Activated T-cell treated with anti-CD3 and anti-CD28 coated beads, Interleukin-2, amount 50 U/mL, for 72 hours (primary cell): ENCODE measurements at regions not wholly inside any gene's neighbourhood (a gene's known extent, or its start where the extent isn't known, plus 50 kb on each side); places are given as distances from the start of the nearest gene placed in this dataset.

Experiments
- ATAC-seq, 2 donors: fragments of 150-1000 bp; cut with Tn5 transposase; replicated peaks in 1 of 2; 2 replicates each; pipeline ENCODE4 v1.10.0; 2021; ENCODE audit warnings: moderate library complexity in 2 of 2, mild to moderate bottlenecking in 1 of 2
- DNase-seq, 2 donors: peaks; one replicate each; pipeline ENCODE4 v3.0.0; 2021 to 2022; ENCODE audit warnings: mixed read lengths in 1 of 2
- H3K27ac Mint-ChIP-seq: one replicate; pipeline ENCODE4 v1.8.0; 2022; ENCODE audit warnings: mild to moderate bottlenecking, moderate library complexity, mixed read lengths
- H3K27me3 Mint-ChIP-seq: one replicate; pipeline ENCODE4 v1.8.0; 2022; ENCODE audit warnings: low read depth, mixed read lengths
- H3K36me3 Mint-ChIP-seq, 2 donors: one replicate each; pipeline ENCODE4 v1.8.0; 2022; ENCODE audit warnings: mixed read lengths in 2 of 2, mild to moderate bottlenecking in 1 of 2; ENCODE audit not compliant: insufficient read depth in 2 of 2
- H3K4me1 Mint-ChIP-seq: one replicate; pipeline ENCODE4 v1.8.0; 2022; ENCODE audit warnings: low read depth, mixed read lengths
- H3K4me3 Mint-ChIP-seq, 2 donors: one replicate each; pipeline ENCODE4 v1.8.0; 2022; ENCODE audit warnings: mild to moderate bottlenecking in 2 of 2, mixed read lengths in 2 of 2, moderate library complexity in 2 of 2
- H3K9me3 Mint-ChIP-seq, 2 donors: one replicate each; pipeline ENCODE4 v1.8.0; 2022; ENCODE audit warnings: mixed read lengths in 2 of 2

GRCh38 chr6:139640448-139640847, 266.0 kb upstream of the CITED2 start:
- H3K36me3 Mint-ChIP-seq: no peaks in the 10 kb centered on the region
- peaks cover 28% of the 10 kb centered on the region for H3K27me3 Mint-ChIP-seq
- no peaks in the 10 kb centered on the region for H3K4me1 Mint-ChIP-seq
- no peak overlapping the region for H3K27ac Mint-ChIP-seq
- ATAC-seq (no peak), DNase-seq (no peak)
- H3K4me3 Mint-ChIP-seq: no peak overlapping the region
- peaks cover 0 to 3% of the 10 kb centered on the region in 2 donors for H3K9me3 Mint-ChIP-seq

- DNase-seq (no peak), ATAC-seq (no peak)
- peaks cover 0 to 3% of the 10 kb centered on the region in 2 donors for H3K9me3 Mint-ChIP-seq
- H3K4me3 Mint-ChIP-seq: no peak overlapping the region
- H3K36me3 Mint-ChIP-seq: no peaks in the 10 kb centered on the region
- peaks cover 31% of the 10 kb centered on the region for H3K27me3 Mint-ChIP-seq
- H3K4me1 Mint-ChIP-seq: no peaks in the 10 kb centered on the region
- H3K27ac Mint-ChIP-seq: no peak overlapping the region
Measured at GRCh38 chr6:139639507-139639906, 265.1 kb upstream of the CITED2 start.

- H3K9me3 Mint-ChIP-seq: peaks cover 2 to 3% of the 10 kb centered on the region in 2 donors
- no peaks in the 10 kb centered on the region for H3K36me3 Mint-ChIP-seq
- no peaks in the 10 kb centered on the region for H3K4me1 Mint-ChIP-seq
- H3K4me3 Mint-ChIP-seq: no peak overlapping the region
- ATAC-seq: no peak
- peaks cover 31% of the 10 kb centered on the region for H3K27me3 Mint-ChIP-seq
- no peak overlapping the region for H3K27ac Mint-ChIP-seq
- DNase-seq: no peak
Measured at GRCh38 chr6:139638179-139638941, 263.9 kb upstream of the CITED2 start.

- peaks cover 2 to 3% of the 10 kb centered on the region in 2 donors for H3K9me3 Mint-ChIP-seq
- DNase-seq: no peak
- no peaks in the 10 kb centered on the region for H3K36me3 Mint-ChIP-seq
- peaks cover 33% of the 10 kb centered on the region for H3K27me3 Mint-ChIP-seq
- H3K4me3 Mint-ChIP-seq: no peak overlapping the region
- no peak overlapping the region for H3K27ac Mint-ChIP-seq
- no peak for ATAC-seq
- no peaks in the 10 kb centered on the region for H3K4me1 Mint-ChIP-seq
Measured at GRCh38 chr6:139637766-139638165, 263.3 kb upstream of the CITED2 start.

GRCh38 chr6:139636391-139636790, 261.9 kb upstream of the CITED2 start:
- Mint-ChIP-seq H3K4me1 (no peaks in the 10 kb centered on the region), H3K9me3 (peaks cover 2 to 3% of the 10 kb centered on the region in 2 donors), H3K27me3 (peaks cover 29% of the 10 kb centered on the region), H3K27ac (no peak overlapping the region), H3K4me3 (no peak overlapping the region), H3K36me3 (no peaks in the 10 kb centered on the region)
- no peak for DNase-seq
- ATAC-seq: no peak

- ATAC-seq: no peak
Measured at GRCh38 chr6:139635401-139636130, 261.1 kb upstream of the CITED2 start.

GRCh38 chr6:139632840-139633239, 258.4 kb upstream of the CITED2 start:
- Mint-ChIP-seq H3K36me3 (no peaks in the 10 kb centered on the region), H3K4me1 (no peaks in the 10 kb centered on the region), H3K9me3 (peaks cover 0 to 2% of the 10 kb centered on the region in 2 donors), H3K4me3 (no peak overlapping the region), H3K27me3 (peaks cover 20% of the 10 kb centered on the region), H3K27ac (no peak overlapping the region)
- no peak for DNase-seq
- no peak for ATAC-seq

More at GRCh38 chr6:139635401-139636130, 261.1 kb upstream of the CITED2 start:
- Mint-ChIP-seq H3K4me1 (no peaks in the 10 kb centered on the region), H3K36me3 (no peaks in the 10 kb centered on the region), H3K9me3 (peaks cover 2 to 3% of the 10 kb centered on the region in 2 donors), H3K27me3 (peaks cover 21% of the 10 kb centered on the region), H3K27ac (no peak overlapping the region), H3K4me3 (no peak overlapping the region)
- DNase-seq: no peak

- Mint-ChIP-seq H3K4me1 (no peaks in the 10 kb centered on the region), H3K27ac (no peak overlapping the region), H3K4me3 (no peak overlapping the region), H3K9me3 (no peaks in the 10 kb centered on the region), H3K27me3 (peaks cover 1% of the 10 kb centered on the region), H3K36me3 (no peaks in the 10 kb centered on the region)
- DNase-seq (no peak), ATAC-seq (no peak)
Measured at GRCh38 chr6:139628270-139628669, 253.8 kb upstream of the CITED2 start.

GRCh38 chr6:139627091-139627490, 252.6 kb upstream of the CITED2 start:
- H3K4me3 Mint-ChIP-seq: no peak overlapping the region
- no peaks in the 10 kb centered on the region for H3K4me1 Mint-ChIP-seq
- ATAC-seq: no peak
- H3K27me3 Mint-ChIP-seq: no peaks in the 10 kb centered on the region
- H3K9me3 Mint-ChIP-seq: no peaks in the 10 kb centered on the region
- no peak for DNase-seq
- no peaks in the 10 kb centered on the region for H3K36me3 Mint-ChIP-seq
- no peak overlapping the region for H3K27ac Mint-ChIP-seq

GRCh38 chr6:139625998-139626975, 251.8 kb upstream of the CITED2 start:
- no peak for DNase-seq
- Mint-ChIP-seq H3K4me3 (no peak overlapping the region), H3K4me1 (no peaks in the 10 kb centered on the region), H3K27me3 (no peaks in the 10 kb centered on the region), H3K27ac (no peak overlapping the region), H3K9me3 (no peaks in the 10 kb centered on the region), H3K36me3 (no peaks in the 10 kb centered on the region)
- no peak for ATAC-seq

GRCh38 chr6:139625081-139625939, 250.9 kb upstream of the CITED2 start:
- DNase-seq (no peak), ATAC-seq (no peak)
- Mint-ChIP-seq H3K9me3 (no peaks in the 10 kb centered on the region), H3K4me3 (no peak overlapping the region), H3K4me1 (no peaks in the 10 kb centered on the region), H3K27me3 (no peaks in the 10 kb centered on the region), H3K27ac (no peak overlapping the region), H3K36me3 (no peaks in the 10 kb centered on the region)

- DNase-seq (no peak), ATAC-seq (no peak)
- Mint-ChIP-seq H3K36me3 (no peaks in the 10 kb centered on the region), H3K9me3 (no peaks in the 10 kb centered on the region), H3K4me1 (no peaks in the 10 kb centered on the region), H3K27ac (no peak overlapping the region), H3K4me3 (no peak overlapping the region), H3K27me3 (no peaks in the 10 kb centered on the region)
Measured at GRCh38 chr6:139623372-139623771, 248.9 kb upstream of the CITED2 start.
